Tibial nerve (tissue), 3 donors: ENCODE measurements at regions not wholly inside any gene's neighbourhood (a gene's known extent, or its start where the extent isn't known, plus 50 kb on each side); places are given as distances from the start of the nearest gene placed in this dataset.

ENCODE experiments used
- CTCF ChIP-seq, 5 experiments: fragments of 200-600 bp in 3 of 5; fragments of 450-650 bp in 2 of 5; sonication (generic) in 3 of 5; IDR thresholded peaks; one replicate each; pipeline ENCODE4 v1.5.1; 2016 to 2019; ENCODE audit warnings: antibody characterized with exemption in 5 of 5, mild to moderate bottlenecking in 3 of 5, moderate library complexity in 2 of 5
- POLR2A ChIP-seq, 2 donors: fragments of 450-650 bp; IDR thresholded peaks; one replicate each; pipeline ENCODE4 v1.6.1; 2017; ENCODE audit warnings: antibody characterized with exemption in 2 of 2, mild to moderate bottlenecking in 2 of 2, moderate library complexity in 2 of 2

- TF ChIP-seq CTCF (IDR thresholded peaks at IDR 0.05), result no peak
- no peak for TF ChIP-seq POLR2A (IDR thresholded peaks at IDR 0.05)
Measured at GRCh38 chr1:164470996-164471395, 88.0 kb upstream of the PBX1 start.
